Naive B cell (primary cell): ENCODE measurements at regions not wholly inside any gene's neighbourhood (a gene's known extent, or its start where the extent isn't known, plus 50 kb on each side); places are given as distances from the start of the nearest gene placed in this dataset.

ENCODE experiments used
- ATAC-seq, 2 donors: fragments of 150-1000 bp; cut with Tn5 transposase; 2 replicates each; pipeline ENCODE4 v1.10.0; 2021; ENCODE audit warnings: low read depth in 2 of 2, mild to moderate bottlenecking in 2 of 2, moderate library complexity in 2 of 2
- DNase-seq: peaks from one replicate; pipeline ENCODE4 v3.0.0; 2022
- H3K27ac Mint-ChIP-seq, 6 donors: one replicate each; pipeline ENCODE4 v1.8.0; 2020 to 2022; ENCODE audit warnings: mild to moderate bottlenecking in 6 of 6, mixed read lengths in 6 of 6, moderate library complexity in 5 of 6, inconsistent platforms in 2 of 6
- H3K27me3 Mint-ChIP-seq, 3 donors: one replicate each; pipeline ENCODE4 v1.8.0; 2021 to 2022; ENCODE audit warnings: mixed read lengths in 3 of 3, mild to moderate bottlenecking in 1 of 3
- H3K36me3 Mint-ChIP-seq, 2 donors: one replicate each; pipeline ENCODE4 v1.8.0; 2020 to 2022; ENCODE audit warnings: mixed read lengths in 2 of 2, inconsistent platforms in 1 of 2, mild to moderate bottlenecking in 1 of 2
- H3K4me1 Mint-ChIP-seq, 3 donors: one replicate each; pipeline ENCODE4 v1.8.0; 2020 to 2022; ENCODE audit warnings: mixed read lengths in 3 of 3, inconsistent platforms in 1 of 3, mild to moderate bottlenecking in 1 of 3, moderate library complexity in 1 of 3
- H3K4me3 Mint-ChIP-seq, 8 donors: one replicate each; pipeline ENCODE4 v1.8.0; 2020 to 2022; ENCODE audit warnings: mild to moderate bottlenecking in 8 of 8, mixed read lengths in 8 of 8, moderate library complexity in 8 of 8, inconsistent platforms in 2 of 8
- H3K9me3 Mint-ChIP-seq, 7 donors: one replicate each; pipeline ENCODE4 v1.8.0; 2020 to 2022; ENCODE audit warnings: mixed read lengths in 7 of 7, mild to moderate bottlenecking in 5 of 7, inconsistent platforms in 2 of 7, moderate library complexity in 1 of 7

DNA sequence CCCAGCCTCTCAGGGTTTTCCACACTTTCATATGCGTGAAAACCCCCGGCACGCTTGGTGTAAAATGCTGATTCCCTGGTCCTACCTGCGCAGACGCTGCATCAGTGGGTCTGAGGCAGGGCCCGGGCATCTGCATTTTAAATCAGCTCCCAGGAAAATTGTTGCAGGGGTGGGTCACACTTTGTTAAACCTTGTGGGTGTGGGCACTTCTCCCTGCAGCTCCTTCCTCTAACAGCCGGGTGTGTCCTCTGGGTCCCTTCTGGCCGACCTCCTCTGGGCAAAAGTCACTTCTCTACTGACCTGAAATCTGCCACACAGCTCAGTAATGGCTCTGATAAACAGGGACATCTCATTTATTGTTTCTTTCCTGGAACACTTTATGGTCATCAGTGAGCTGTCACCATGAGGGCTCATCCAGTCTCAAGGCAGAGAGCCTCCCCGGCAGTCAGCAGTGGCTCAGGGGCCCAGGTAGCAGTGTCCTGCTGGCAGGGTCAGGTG is 52.8 kb upstream of the TMPRSS2 start:
- no peak for ATAC-seq
- no peak overlapping the region for H3K27ac Mint-ChIP-seq

DNA sequence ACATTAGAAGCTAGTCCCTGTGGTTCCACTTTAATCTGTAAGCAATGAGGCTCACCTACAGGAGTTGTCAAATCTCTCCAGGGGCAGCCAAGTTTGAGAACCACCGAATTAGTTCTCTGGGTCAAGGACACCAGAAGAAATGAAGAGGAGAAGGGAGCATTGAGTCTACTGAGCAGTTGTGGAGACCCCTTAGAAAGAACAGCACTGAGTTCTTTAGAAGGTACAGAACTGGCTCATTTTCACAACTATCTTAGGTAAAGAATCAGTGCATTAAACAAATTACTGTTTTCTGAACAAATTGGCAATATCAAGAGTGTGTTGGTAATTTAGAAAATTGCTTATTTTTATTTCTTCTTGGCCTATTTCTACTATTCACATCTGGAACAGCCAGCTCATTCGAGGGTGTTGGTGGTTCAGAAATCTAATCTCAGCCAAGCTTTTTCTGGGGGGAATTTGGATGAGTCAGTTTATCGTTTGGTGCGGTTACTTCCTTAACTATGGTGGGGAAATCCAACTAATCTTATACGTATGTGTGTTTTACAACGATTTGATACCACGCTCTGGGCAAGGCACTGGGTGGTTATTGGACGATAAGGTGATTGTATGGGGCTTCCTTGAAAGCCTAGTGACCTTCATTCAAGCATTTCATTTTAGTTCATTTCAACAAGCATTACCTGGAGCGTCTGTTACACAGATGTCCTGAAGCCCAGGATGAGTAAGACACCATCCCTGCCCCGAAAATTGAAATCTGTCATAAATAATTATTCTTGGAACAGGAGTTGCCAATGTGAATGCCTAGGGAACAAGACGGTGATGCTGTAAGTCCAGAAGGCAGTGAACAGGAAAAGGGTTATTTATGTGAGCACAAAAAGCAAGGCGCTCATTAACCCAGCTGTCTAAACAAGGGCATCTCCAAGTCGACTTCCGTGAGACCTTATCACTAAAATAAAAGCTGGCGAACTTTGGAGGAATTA is 52.0 kb upstream of the TMPRSS2 start:
- H3K27ac Mint-ChIP-seq, result no peak overlapping the region
- no peak for DNase-seq
- H3K9me3 Mint-ChIP-seq, result peaks cover 0 to 4% (median 0%) of the 10 kb centered on the region in 7 donors
- no peak overlapping the region for H3K4me3 Mint-ChIP-seq
- ATAC-seq, result no peak
- peaks cover 11 to 53% (median 37%) of the 10 kb centered on the region in 3 donors for H3K27me3 Mint-ChIP-seq
- H3K36me3 Mint-ChIP-seq, result no peaks in the 10 kb centered on the region
- peaks cover 0 to under 1% (median 0%) of the 10 kb centered on the region in 3 donors for H3K4me1 Mint-ChIP-seq

More for the DNA sequence above, 52.8 kb upstream of the TMPRSS2 start:
- DNase-seq, result no peak
- Mint-ChIP-seq H3K4me1 (peaks cover 0 to 4% (median 0%) of the 10 kb centered on the region in 3 donors), H3K36me3 (no peaks in the 10 kb centered on the region), H3K4me3 (no peak overlapping the region), H3K9me3 (peaks cover 0 to 4% (median 0%) of the 10 kb centered on the region in 7 donors), H3K27me3 (peaks cover 12 to 59% (median 44%) of the 10 kb centered on the region in 3 donors)

DNA sequence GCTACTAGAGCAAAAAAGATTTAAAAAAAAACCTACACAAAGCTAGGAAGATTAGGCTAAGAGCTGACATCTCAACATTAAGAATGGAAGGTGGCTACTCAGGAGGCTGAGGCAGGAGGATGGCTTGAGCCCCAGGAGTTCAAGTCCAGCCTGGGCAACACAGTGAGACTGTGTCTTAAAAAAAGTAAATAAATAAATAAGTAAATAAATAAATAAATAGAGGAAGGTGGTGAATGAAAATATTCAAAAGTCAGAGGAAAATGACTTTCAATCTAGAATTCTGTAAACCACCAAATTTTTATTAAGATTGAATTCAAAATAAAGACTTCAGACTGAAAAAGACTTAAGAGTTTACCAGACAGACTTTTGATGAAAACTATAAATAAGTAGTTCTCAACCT is 50.9 kb upstream of the TMPRSS2 start:
- peaks cover 10 to 51% (median 35%) of the 10 kb centered on the region in 3 donors for H3K27me3 Mint-ChIP-seq
- no peak overlapping the region for H3K27ac Mint-ChIP-seq
- H3K9me3 Mint-ChIP-seq, result peaks cover 0 to 4% (median 0%) of the 10 kb centered on the region in 7 donors
- H3K4me1 Mint-ChIP-seq, result no peaks in the 10 kb centered on the region
- ATAC-seq (no peak), DNase-seq (no peak)
- H3K4me3 Mint-ChIP-seq, result no peak overlapping the region
- no peaks in the 10 kb centered on the region for H3K36me3 Mint-ChIP-seq

DNA sequence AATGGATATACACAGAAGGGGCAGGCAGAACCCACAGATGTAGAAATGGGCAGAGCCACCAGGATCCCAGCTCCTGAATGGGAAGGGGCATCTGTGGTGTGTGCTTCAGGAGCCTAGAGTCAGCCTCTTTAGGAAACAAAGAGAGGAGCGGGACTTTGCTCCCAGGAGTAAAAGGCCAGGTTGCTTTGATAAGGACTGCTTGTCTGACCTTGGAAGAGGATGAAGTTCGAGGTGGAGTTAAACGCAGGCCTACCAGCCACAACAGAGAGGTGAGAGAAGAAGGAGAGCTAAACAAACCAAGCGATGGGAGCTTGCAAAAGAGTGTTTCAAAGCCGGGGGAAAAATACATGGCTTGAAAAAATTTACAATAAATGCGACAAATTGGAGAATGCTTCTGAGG is 49.9 kb upstream of the TMPRSS2 start:
- H3K4me3 Mint-ChIP-seq, result no peak overlapping the region
- H3K27me3 Mint-ChIP-seq, result peaks cover 10 to 42% (median 28%) of the 10 kb centered on the region in 3 donors
- H3K4me1 Mint-ChIP-seq, result no peaks in the 10 kb centered on the region
- H3K9me3 Mint-ChIP-seq, result no peaks in the 10 kb centered on the region
- ATAC-seq, result no peak
- no peak overlapping the region for H3K27ac Mint-ChIP-seq
- no peaks in the 10 kb centered on the region for H3K36me3 Mint-ChIP-seq
- no peak for DNase-seq
